ENCODE measurements at regions not wholly inside any gene's neighbourhood (a gene's known extent, or its start where the extent isn't known, plus 50 kb on each side); places are given as distances from the start of the nearest gene placed in this dataset.

DNA sequence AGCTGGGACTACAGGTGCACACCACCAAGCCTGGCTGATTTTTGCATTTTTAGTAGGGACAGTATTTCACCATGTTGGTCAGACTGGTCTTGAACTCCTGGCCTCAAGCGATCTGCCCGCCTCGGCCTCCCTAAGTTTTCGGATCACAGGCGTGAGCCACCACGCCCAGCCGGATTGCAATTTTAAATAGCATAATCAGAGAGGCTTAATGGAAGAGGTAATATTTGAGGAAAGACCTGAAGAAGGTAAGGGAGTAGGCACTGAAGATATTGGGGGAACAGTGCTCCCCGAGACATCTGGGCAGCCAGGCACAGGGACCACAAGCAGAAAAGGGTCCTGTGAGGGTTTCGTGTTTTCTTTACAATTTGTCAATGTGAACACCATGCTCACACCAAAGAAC lies 61.4 kb upstream of the USP6NL start:
- no peaks in the 10 kb centered on the region for H3K9me3 ChIP-seq (ENCODE audit: control insufficient read depth in 4 of 4, low read length in 3 of 4)

DNA sequence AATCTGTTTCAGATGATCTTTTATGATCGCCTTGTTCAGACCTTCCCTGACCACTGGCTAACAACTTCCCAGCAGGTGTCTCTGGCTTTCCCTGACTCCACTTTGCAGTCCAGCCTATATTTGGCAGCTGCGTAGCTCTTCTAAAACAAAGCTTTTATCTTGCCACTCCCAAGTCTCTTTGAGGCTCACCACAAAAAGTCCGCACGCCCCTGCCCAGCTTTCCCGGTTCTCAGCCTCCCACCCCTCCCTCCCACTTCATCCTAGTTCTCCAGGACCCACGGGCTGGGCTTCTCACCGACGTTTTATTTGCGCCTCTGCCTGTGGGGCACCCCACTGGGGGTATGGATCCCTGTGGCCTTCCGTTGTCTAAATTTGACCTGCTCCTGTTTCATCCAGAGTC lies 58.9 kb upstream of the USP6NL start:
- no peak for TF ChIP-seq NR2F2 (IDR thresholded peaks at IDR 0.05)
- no peak for TF ChIP-seq HNF4A (conservative IDR thresholded peaks at IDR 0.05)
- no peak for TF ChIP-seq SP1 (IDR thresholded peaks at IDR 0.05)
- TF ChIP-seq EGR1 (IDR thresholded peaks at IDR 0.05; ENCODE audit: low read depth in 2 of 2): no peak
- TF ChIP-seq, protein P1, sequence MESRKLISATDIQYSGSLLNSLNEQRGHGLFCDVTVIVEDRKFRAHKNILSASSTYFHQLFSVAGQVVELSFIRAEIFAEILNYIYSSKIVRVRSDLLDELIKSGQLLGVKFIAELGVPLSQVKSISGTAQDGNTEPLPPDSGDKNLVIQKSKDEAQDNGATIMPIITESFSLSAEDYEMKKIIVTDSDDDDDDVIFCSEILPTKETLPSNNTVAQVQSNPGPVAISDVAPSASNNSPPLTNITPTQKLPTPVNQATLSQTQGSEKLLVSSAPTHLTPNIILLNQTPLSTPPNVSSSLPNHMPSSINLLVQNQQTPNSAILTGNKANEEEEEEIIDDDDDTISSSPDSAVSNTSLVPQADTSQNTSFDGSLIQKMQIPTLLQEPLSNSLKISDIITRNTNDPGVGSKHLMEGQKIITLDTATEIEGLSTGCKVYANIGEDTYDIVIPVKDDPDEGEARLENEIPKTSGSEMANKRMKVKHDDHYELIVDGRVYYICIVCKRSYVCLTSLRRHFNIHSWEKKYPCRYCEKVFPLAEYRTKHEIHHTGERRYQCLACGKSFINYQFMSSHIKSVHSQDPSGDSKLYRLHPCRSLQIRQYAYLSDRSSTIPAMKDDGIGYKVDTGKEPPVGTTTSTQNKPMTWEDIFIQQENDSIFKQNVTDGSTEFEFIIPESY (IDR thresholded peaks at IDR 0.05): no peak
- TF ChIP-seq, protein P2, sequence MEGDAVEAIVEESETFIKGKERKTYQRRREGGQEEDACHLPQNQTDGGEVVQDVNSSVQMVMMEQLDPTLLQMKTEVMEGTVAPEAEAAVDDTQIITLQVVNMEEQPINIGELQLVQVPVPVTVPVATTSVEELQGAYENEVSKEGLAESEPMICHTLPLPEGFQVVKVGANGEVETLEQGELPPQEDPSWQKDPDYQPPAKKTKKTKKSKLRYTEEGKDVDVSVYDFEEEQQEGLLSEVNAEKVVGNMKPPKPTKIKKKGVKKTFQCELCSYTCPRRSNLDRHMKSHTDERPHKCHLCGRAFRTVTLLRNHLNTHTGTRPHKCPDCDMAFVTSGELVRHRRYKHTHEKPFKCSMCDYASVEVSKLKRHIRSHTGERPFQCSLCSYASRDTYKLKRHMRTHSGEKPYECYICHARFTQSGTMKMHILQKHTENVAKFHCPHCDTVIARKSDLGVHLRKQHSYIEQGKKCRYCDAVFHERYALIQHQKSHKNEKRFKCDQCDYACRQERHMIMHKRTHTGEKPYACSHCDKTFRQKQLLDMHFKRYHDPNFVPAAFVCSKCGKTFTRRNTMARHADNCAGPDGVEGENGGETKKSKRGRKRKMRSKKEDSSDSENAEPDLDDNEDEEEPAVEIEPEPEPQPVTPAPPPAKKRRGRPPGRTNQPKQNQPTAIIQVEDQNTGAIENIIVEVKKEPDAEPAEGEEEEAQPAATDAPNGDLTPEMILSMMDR (IDR thresholded peaks at IDR 0.05; ENCODE audit: low read depth, low read length, missing input control): no peak
- TF ChIP-seq, protein P3, sequence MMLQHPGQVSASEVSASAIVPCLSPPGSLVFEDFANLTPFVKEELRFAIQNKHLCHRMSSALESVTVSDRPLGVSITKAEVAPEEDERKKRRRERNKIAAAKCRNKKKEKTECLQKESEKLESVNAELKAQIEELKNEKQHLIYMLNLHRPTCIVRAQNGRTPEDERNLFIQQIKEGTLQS (IDR thresholded peaks at IDR 0.05): no peak
- TF ChIP-seq HNF4G (IDR thresholded peaks at IDR 0.05): no peak
- TF ChIP-seq MAX (IDR thresholded peaks at IDR 0.05): no peak
- no peak for TF ChIP-seq RAD21 (IDR thresholded peaks at IDR 0.05)
- no peak for TF ChIP-seq REST (IDR thresholded peaks at IDR 0.05)
- TF ChIP-seq TAF1 (conservative IDR thresholded peaks at IDR 0.05): no peak
- TF ChIP-seq JUND (IDR thresholded peaks at IDR 0.05): no peak
- no peak for TF ChIP-seq RXRA (IDR thresholded peaks at IDR 0.05)
- TF ChIP-seq YY1 (IDR thresholded peaks at IDR 0.05): no peak
- Histone ChIP-seq H3K4me1 (ENCODE audit: control insufficient read depth in 4 of 4, insufficient read depth in 4 of 4, low read length in 3 of 4) (no peaks in the 10 kb centered on the region), H3K27me3 (ENCODE audit: control insufficient read depth in 4 of 4, insufficient read depth in 4 of 4, low read length in 3 of 4) (no peaks in the 10 kb centered on the region), H3K36me3 (ENCODE audit: control insufficient read depth in 4 of 4, insufficient read depth in 3 of 4, low read depth in 1 of 4, low read length in 3 of 4) (no peaks in the 10 kb centered on the region), H3K9me3 (ENCODE audit: control insufficient read depth in 4 of 4, low read length in 3 of 4) (no peaks in the 10 kb centered on the region), H3K4me3 (ENCODE audit: low read depth in 1 of 3, low read length in 3 of 3) (no peak overlapping the region), H3K27ac (ENCODE audit: low read depth in 1 of 2, low read length in 2 of 2) (no peak overlapping the region), H3K9ac (ENCODE audit: low read depth in 1 of 2, low read length in 2 of 2) (no peak overlapping the region)
- DNase-seq (ENCODE audit: low spot score): no peak
- 88% methylated on average over 10 of the region's 10 CpGs for WGBS

More for the DNA sequence above, 61.4 kb upstream of the USP6NL start:
- no peak overlapping the region for H3K4me3 ChIP-seq (ENCODE audit: low read depth in 1 of 3, low read length in 3 of 3)
- H3K9ac ChIP-seq (ENCODE audit: low read depth in 1 of 2, low read length in 2 of 2): no peak overlapping the region
- H3K36me3 ChIP-seq (ENCODE audit: control insufficient read depth in 4 of 4, insufficient read depth in 3 of 4, low read depth in 1 of 4, low read length in 3 of 4): no peaks in the 10 kb centered on the region
- WGBS: 97% methylated on average over 9 of the region's 9 CpGs
- H3K27ac ChIP-seq (ENCODE audit: low read depth in 1 of 2, low read length in 2 of 2): no peak overlapping the region
- H3K27me3 ChIP-seq (ENCODE audit: control insufficient read depth in 4 of 4, insufficient read depth in 4 of 4, low read length in 3 of 4): no peaks in the 10 kb centered on the region
- no peaks in the 10 kb centered on the region for H3K4me1 ChIP-seq (ENCODE audit: control insufficient read depth in 4 of 4, insufficient read depth in 4 of 4, low read length in 3 of 4)
- TF ChIP-seq EGR1 (IDR thresholded peaks at IDR 0.05; ENCODE audit: low read depth in 2 of 2): no peak
- no peak for TF ChIP-seq MAX (IDR thresholded peaks at IDR 0.05)
- DNase-seq (ENCODE audit: low spot score): no peak
